H1 (cell line): ENCODE measurements at regions not wholly inside any gene's neighbourhood (a gene's known extent, or its start where the extent isn't known, plus 50 kb on each side); places are given as distances from the start of the nearest gene placed in this dataset.

Source experiments
- CTCF ChIA-PET: fragments of 300-600 bp; sonication (Branson Sonifier 250); formaldehyde crosslinking; loops from one replicate; lab custom pipeline; 2021; ENCODE audit not compliant: partially characterized antibody; lab: Charles Lee
- POLR2A ChIA-PET: fragments of 300-600 bp; sonication (Branson Sonifier 250); formaldehyde crosslinking; loops from one replicate; lab custom pipeline; 2021; ENCODE audit warnings: inconsistent platforms; ENCODE audit not compliant: partially characterized antibody; lab: Charles Lee
- DNase-seq, 2 experiments: peaks; one replicate each; pipeline versions ENCODE4 v3.0.0 to v3.0.0-alpha.2; 2010 to 2022; ENCODE audit warnings: low spot score in 2 of 2, low read depth in 1 of 2, mixed read lengths in 1 of 2
- FAIRE-seq: peaks from 2 replicates; lab custom pipeline; 2011; peaks lifted over from hg19 to GRCh38; lab: Jason Lieb, UNC
- H2AFZ ChIP-seq: 2 replicates; pipeline ENCODE4 v1.8.1; 2012; ENCODE audit warnings: low read length, inconsistent platforms
- H2AK5ac ChIP-seq: 2 replicates; pipeline ENCODE4 v1.6.1; 2013; ENCODE audit warnings: low read depth, low read length
- H2BK120ac ChIP-seq: replicated peaks from 2 replicates; pipeline ENCODE3; 2013; ENCODE audit warnings: low read depth, low read length, inconsistent platforms
- H2BK12ac ChIP-seq: 2 replicates; pipeline ENCODE4 v1.6.1; 2013; ENCODE audit warnings: low read depth, low read length
- H2BK15ac ChIP-seq: 2 replicates; pipeline ENCODE4 v1.6.1; 2013; ENCODE audit warnings: low read length
- H2BK20ac ChIP-seq: 2 replicates; pipeline ENCODE4 v1.6.1; 2013; ENCODE audit warnings: low read length
- H2BK5ac ChIP-seq: 2 replicates; pipeline ENCODE4 v1.6.1; 2013; ENCODE audit warnings: low read depth, low read length
- H3K14ac ChIP-seq: 2 replicates; pipeline ENCODE4 v1.6.1; 2013; ENCODE audit warnings: inconsistent platforms; ENCODE audit not compliant: insufficient read length
- H3K18ac ChIP-seq: 2 replicates; pipeline ENCODE4 v1.6.1; 2013; ENCODE audit warnings: low read length; ENCODE audit errors: extremely low read depth
- H3K23ac ChIP-seq: 2 replicates; pipeline ENCODE4 v1.6.1; 2013; ENCODE audit warnings: inconsistent platforms; ENCODE audit not compliant: insufficient read length
- H3K23me2 ChIP-seq: 2 replicates; pipeline ENCODE4 v1.6.1; 2013; ENCODE audit warnings: low read depth, low read length
- H3K27ac ChIP-seq: 2 replicates; pipeline ENCODE4 v1.6.1; 2011; ENCODE audit warnings: low read depth, low read length, inconsistent platforms
- H3K27me3 ChIP-seq, 4 experiments: replicated peaks in 1 of 4; 1 replicate in 1 of 4; 2 replicates in 3 of 4; pipeline versions ENCODE4 v1.6.1 to v1.8.1; 2011 to 2013; ENCODE audit warnings: low read length in 3 of 4, mild to moderate bottlenecking in 3 of 4, inconsistent platforms in 2 of 4, mixed read lengths in 2 of 4, moderate library complexity in 1 of 4; ENCODE audit not compliant: control insufficient read depth in 3 of 4, insufficient read depth in 3 of 4; ENCODE audit errors: extremely low read depth in 1 of 4
- H3K36me3 ChIP-seq, 4 experiments: 2 replicates each; pipeline versions ENCODE4 v1.6.1 to v1.8.1; 2011 to 2013; ENCODE audit warnings: mild to moderate bottlenecking in 4 of 4, low read length in 3 of 4, moderate library complexity in 2 of 4, control low read depth in 1 of 4, inconsistent platforms in 1 of 4; ENCODE audit not compliant: insufficient read depth in 4 of 4, control insufficient read depth in 2 of 4
- H3K4ac ChIP-seq: replicated peaks from 2 replicates; pipeline ENCODE3; 2013; ENCODE audit warnings: low read length, low read depth, mixed read lengths, inconsistent platforms; ENCODE audit not compliant: insufficient read length
- H3K4me1 ChIP-seq, 4 experiments: replicated peaks in 1 of 4; 1 replicate in 1 of 4; 2 replicates in 3 of 4; pipeline versions ENCODE4 v1.6.1 to v1.8.1; 2011 to 2013; ENCODE audit warnings: low read length in 3 of 4, inconsistent platforms in 2 of 4, mixed read lengths in 1 of 4; ENCODE audit not compliant: insufficient read depth in 4 of 4, control insufficient read depth in 3 of 4
- H3K4me2 ChIP-seq, 2 experiments: 2 replicates each; pipeline versions ENCODE4 v1.6.1 to v1.8.1; 2011 to 2013; ENCODE audit warnings: low read depth in 2 of 2, low read length in 2 of 2, control low read depth in 1 of 2, inconsistent platforms in 1 of 2, mild to moderate bottlenecking in 1 of 2; ENCODE audit not compliant: insufficient read depth in 1 of 2
- H3K4me3 ChIP-seq, 4 experiments: fragments of 200-600, 300-600 bp in 1 of 4; sonication (generic), shearing (Covaris generic), sonication (Bioruptor Twin) in 1 of 4; 2 replicates each; pipeline versions ENCODE4 v1.5.1 to v1.8.1; 2011 to 2016; ENCODE audit warnings: low read length in 4 of 4, low read depth in 3 of 4, control low read depth in 2 of 4, inconsistent platforms in 2 of 4, mild to moderate bottlenecking in 2 of 4, mixed read lengths in 1 of 4, moderate library complexity in 1 of 4; ENCODE audit not compliant: insufficient read depth in 2 of 4; ENCODE audit errors: extremely low read depth in 1 of 4
- H3K56ac ChIP-seq: replicated peaks from 2 replicates; pipeline ENCODE3; 2013; ENCODE audit warnings: low read depth, mild to moderate bottlenecking, mixed read lengths, low read length, inconsistent platforms; ENCODE audit not compliant: insufficient read length
- H3K79me1 ChIP-seq: 2 replicates; pipeline ENCODE4 v1.6.1; 2013; ENCODE audit warnings: low read depth, low read length, control low read depth
- H3K79me2 ChIP-seq, 2 experiments: 2 replicates each; pipeline versions ENCODE4 v1.6.1 to v1.8.1; 2012 to 2013; ENCODE audit warnings: low read length in 2 of 2, mild to moderate bottlenecking in 2 of 2, inconsistent platforms in 1 of 2; ENCODE audit not compliant: insufficient read depth in 2 of 2, control insufficient read depth in 1 of 2
- H3K9ac ChIP-seq, 4 experiments: replicated peaks in 1 of 4; 1 replicate in 1 of 4; 2 replicates in 3 of 4; pipeline versions ENCODE4 v1.6.1 to v1.8.1; 2011 to 2013; ENCODE audit warnings: low read depth in 3 of 4, low read length in 3 of 4, control low read depth in 2 of 4, mild to moderate bottlenecking in 2 of 4, moderate library complexity in 2 of 4, inconsistent platforms in 1 of 4; ENCODE audit errors: extremely low read depth in 1 of 4
- H3K9me3 ChIP-seq, 2 experiments: 2 replicates each; pipeline versions ENCODE4 v1.6.1 to v1.8.1; 2012 to 2013; ENCODE audit warnings: mild to moderate bottlenecking in 2 of 2, moderate library complexity in 2 of 2, control low read depth in 1 of 2, inconsistent platforms in 1 of 2, low read depth in 1 of 2, low read length in 1 of 2, mixed read lengths in 1 of 2; ENCODE audit not compliant: insufficient read depth in 2 of 2
- H4K20me1 ChIP-seq, 2 experiments: replicated peaks in 1 of 2; 2 replicates each; pipeline versions ENCODE3 to v1.8.1; 2011 to 2013; ENCODE audit warnings: inconsistent platforms in 2 of 2, low read length in 2 of 2, mild to moderate bottlenecking in 1 of 2; ENCODE audit not compliant: insufficient read depth in 2 of 2, control insufficient read depth in 1 of 2
- H4K5ac ChIP-seq: 2 replicates; pipeline ENCODE4 v1.6.1; 2013; ENCODE audit warnings: low read length, low read depth, mixed read lengths, inconsistent platforms; ENCODE audit not compliant: insufficient read length
- H4K8ac ChIP-seq: 2 replicates; pipeline ENCODE4 v1.8.0; 2013; ENCODE audit warnings: mild to moderate bottlenecking, moderate library complexity, low read length, inconsistent platforms; ENCODE audit not compliant: insufficient read depth; ENCODE audit errors: extremely low read depth
- H4K91ac ChIP-seq: replicated peaks from 2 replicates; pipeline ENCODE3; 2013; ENCODE audit warnings: low read length, mixed read lengths, inconsistent platforms; ENCODE audit not compliant: insufficient read length
- ASH2L ChIP-seq: fragments of 200-600, 300-600 bp; sonication (generic); IDR thresholded peaks from one replicate; pipeline ENCODE4 v1.7.1; 2017; ENCODE audit warnings: low read length
- BCL11A ChIP-seq, 2 experiments: IDR thresholded peaks; one replicate each; pipeline ENCODE4 v1.6.1; 2011; ENCODE audit warnings: low read depth in 2 of 2, low read length in 2 of 2, mild to moderate bottlenecking in 2 of 2
- CHD2 ChIP-seq: IDR thresholded peaks from 2 replicates; pipeline ENCODE4 v1.6.1; 2012; ENCODE audit warnings: low read length, improper control_type of control experiment
- EZH2 ChIP-seq: fragments of 200-600 bp; sonication (generic); IDR thresholded peaks from 2 replicates; pipeline ENCODE4 v1.7.1; 2012; ENCODE audit warnings: low read depth, mild to moderate bottlenecking, moderate library complexity, low read length, inconsistent platforms; ENCODE audit not compliant: severe bottlenecking
- ZNF274 ChIP-seq: IDR thresholded peaks from 2 replicates; pipeline ENCODE4 v1.7.0; 2012; ENCODE audit warnings: low read length, borderline replicate concordance; ENCODE audit errors: extremely low read depth
- WGBS, 2 experiments: shearing (Covaris generic) in 1 of 2; methylation state at CpG; one replicate each; pipeline versions ENCODE4 v1.1.6 to v1.1.7; 2013 to 2015; ENCODE audit warnings: low lambda C conversion rate in 2 of 2, mixed read lengths in 2 of 2, inconsistent platforms in 1 of 2, low coverage in 1 of 2, missing lambda C conversion rate in 1 of 2; ENCODE audit not compliant: insufficient replicate concordance in 2 of 2, insufficient coverage in 1 of 2, insufficient read length in 1 of 2; ENCODE audit errors: extremely low coverage in 1 of 2, missing lambda C conversion rate in 1 of 2; 5-methylcytosine and 5-hydroxymethylcytosine counted together
- TF ChIP-seq, protein P1 (sequence below): IDR thresholded peaks from 2 replicates; pipeline ENCODE4 v1.6.1; 2012; ENCODE audit warnings: inconsistent platforms

GRCh38 chr21:19245188-19245580, 841.6 kb upstream of the TMPRSS15 start:
- Histone ChIP-seq H3K36me3 (no peaks in the 10 kb centered on the region), H3K27ac (no peak overlapping the region), H2AK5ac (no peak overlapping the region), H2AFZ (no peak overlapping the region), H2BK15ac (no peak overlapping the region), H3K9ac (no peak overlapping the region), H3K4me1 (no peaks in the 10 kb centered on the region), H3K4me3 (no peak overlapping the region), H4K5ac (no peak overlapping the region), H2BK120ac (no peak overlapping the region), H3K79me2 (no peaks in the 10 kb centered on the region), H3K4me2 (no peak overlapping the region), H2BK12ac (no peak overlapping the region), H2BK5ac (no peak overlapping the region; the same call in 1 of the 2 replicates), H3K9me3 (peaks cover 0 to 4% of the 10 kb centered on the region in 2 experiments; a peak in 1 of 4 replicates), H3K56ac (no peak overlapping the region), H3K18ac (no peak overlapping the region), H3K23ac (no peak overlapping the region), H3K27me3 (no peaks in the 10 kb centered on the region), H3K14ac (no peak overlapping the region), H3K79me1 (no peaks in the 10 kb centered on the region), H2BK20ac (no peak overlapping the region), H3K23me2 (no peaks in the 10 kb centered on the region), H4K91ac (no peak overlapping the region), H4K20me1 (no peaks in the 10 kb centered on the region), H4K8ac (no peak overlapping the region), H3K4ac (no peak overlapping the region)
- 99% methylated on average over 14 of the region's 14 CpGs; no CpG with 5 or more reads in 1 of the 2 experiments for WGBS, 2 experiments
- ChIA-PET POLR2A (no interaction called here), CTCF (no interaction called here)
- FAIRE-seq (no peak), DNase-seq (no peak)
- no peak for TF ChIP-seq CHD2
- TF ChIP-seq EZH2, result no peak
- no peak for TF ChIP-seq ZNF274
- TF ChIP-seq BCL11A (IDR thresholded peaks at IDR 0.05; ENCODE audit: low read depth in 2 of 2, low read length in 2 of 2), result no peak
- no peak for TF ChIP-seq ASH2L
- TF ChIP-seq, protein P1, sequence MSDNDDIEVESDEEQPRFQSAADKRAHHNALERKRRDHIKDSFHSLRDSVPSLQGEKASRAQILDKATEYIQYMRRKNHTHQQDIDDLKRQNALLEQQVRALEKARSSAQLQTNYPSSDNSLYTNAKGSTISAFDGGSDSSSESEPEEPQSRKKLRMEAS, result no peak
